D721Med (cell line): ENCODE measurements at regions not wholly inside any gene's neighbourhood (a gene's known extent, or its start where the extent isn't known, plus 50 kb on each side); places are given as distances from the start of the nearest gene placed in this dataset.

Experiments
- DNase-seq: peaks from one replicate; pipeline ENCODE4 v3.0.0; 2011; ENCODE audit warnings: low spot score; ENCODE audit not compliant: insufficient read length
- FAIRE-seq: peaks from 2 replicates; lab custom pipeline; 2011; peaks lifted over from hg19 to GRCh38; lab: Jason Lieb, UNC
- CTCF ChIP-seq: IDR thresholded peaks from 2 replicates; pipeline ENCODE4 v1.5.1; 2012; ENCODE audit warnings: mild to moderate bottlenecking, control low read depth; ENCODE audit not compliant: insufficient read depth; ENCODE audit errors: missing control alignments

DNA sequence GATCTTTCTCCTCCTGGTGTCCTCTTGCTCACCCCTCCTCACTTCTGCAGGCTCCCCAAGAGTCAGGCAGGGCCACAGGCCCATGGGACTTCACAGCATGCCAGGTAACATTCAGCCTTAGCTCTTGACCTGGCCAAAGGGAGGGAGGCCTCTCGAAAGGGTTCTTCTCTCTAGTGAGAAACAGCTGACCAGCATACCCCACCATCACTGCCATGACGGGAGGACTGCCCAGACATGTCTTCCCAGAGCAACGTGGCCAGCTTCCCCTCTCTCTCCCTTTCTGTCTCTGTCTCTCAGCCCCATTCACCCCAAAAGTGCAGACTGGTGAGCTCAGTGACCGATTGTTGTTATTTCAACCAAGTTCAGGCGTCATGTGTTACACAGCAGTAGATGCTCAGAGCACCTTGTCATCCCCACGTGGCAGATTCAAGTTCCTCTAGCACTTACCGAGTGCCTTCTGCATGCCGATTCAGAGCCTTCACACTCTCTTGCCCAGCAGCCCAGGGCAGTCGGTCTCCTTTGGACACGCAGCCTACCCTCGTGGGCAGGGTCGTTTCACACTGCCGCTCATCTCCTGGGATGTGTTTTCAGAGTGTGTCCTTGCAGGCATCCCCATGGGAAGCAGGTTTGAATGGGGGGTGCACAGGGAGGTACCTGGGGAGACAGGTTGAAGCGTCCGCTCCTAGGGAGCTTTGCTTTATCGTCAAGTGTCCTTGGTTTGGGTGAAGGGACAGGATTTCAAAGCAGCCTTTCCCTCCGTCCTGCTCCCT, 259.9 kb downstream of the NDUFA10 start:
- FAIRE-seq: no peak
- DNase-seq: no peak
- TF ChIP-seq CTCF: no peak

DNA sequence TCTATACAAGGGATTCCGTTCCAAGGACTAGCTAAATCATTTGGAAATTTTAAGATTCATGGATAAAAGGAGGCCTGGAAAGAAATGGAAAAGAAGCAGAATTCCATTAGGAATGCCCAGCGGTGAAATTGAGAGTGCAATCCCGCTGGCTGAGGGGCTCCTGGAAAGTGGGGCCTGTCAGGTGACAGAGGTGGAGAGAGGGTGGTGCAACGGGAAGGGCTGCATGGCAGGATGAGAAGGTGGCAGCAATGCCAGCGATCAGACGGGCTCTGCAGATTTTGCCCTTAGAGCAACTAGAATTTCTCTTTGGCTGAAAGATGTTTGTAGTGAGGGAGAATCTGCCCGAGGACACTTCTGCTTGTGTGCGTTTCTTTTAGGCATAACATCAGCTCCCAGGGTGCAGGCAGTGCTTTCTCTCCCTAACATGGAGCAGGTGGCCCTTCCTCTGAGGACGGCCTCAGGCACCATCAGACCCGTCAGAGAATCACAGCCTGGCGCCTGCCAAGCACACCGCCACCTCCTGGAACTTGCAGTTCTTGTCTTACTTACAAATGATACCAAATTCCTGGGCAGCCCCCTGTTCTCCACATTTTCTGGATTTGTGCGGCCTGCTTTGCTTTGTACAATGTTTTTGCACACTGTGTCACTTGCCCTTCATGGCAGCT, 261.6 kb downstream of the NDUFA10 start:
- TF ChIP-seq CTCF: no peak
- DNase-seq: no peak
- no peak for FAIRE-seq

- no peak for DNase-seq
- no peak for FAIRE-seq
- TF ChIP-seq CTCF: no peak
Observed at GRCh38 chr2:239762655-239763269, 262.4 kb downstream of the NDUFA10 start.

GRCh38 chr2:239762106-239762505, 263.0 kb downstream of the NDUFA10 start:
- no peak for TF ChIP-seq CTCF
- no peak for FAIRE-seq
- DNase-seq: no peak

- DNase-seq (no peak), FAIRE-seq (no peak)
- no peak for TF ChIP-seq CTCF
Observed at GRCh38 chr2:239760596-239760995, 264.5 kb downstream of the NDUFA10 start.

- no peak for FAIRE-seq
- no peak for TF ChIP-seq CTCF
- DNase-seq: no peak
Observed at GRCh38 chr2:239758279-239758877, 266.8 kb downstream of the NDUFA10 start.
